LNCaP clone FGC (cell line): ENCODE measurements at regions not wholly inside any gene's neighbourhood (a gene's known extent, or its start where the extent isn't known, plus 50 kb on each side); places are given as distances from the start of the nearest gene placed in this dataset.

Experiments
- DNase-seq: peaks from one replicate; pipeline ENCODE4 v3.0.0-alpha.2; 2011; ENCODE audit warnings: low read depth
- H3K4me3 ChIP-seq: 2 replicates; pipeline ENCODE4 v1.5.1; 2011; ENCODE audit warnings: mild to moderate bottlenecking, low read depth, low read length, control low read depth
- TF ChIP-seq, protein P1 (sequence below): IDR thresholded peaks from 2 replicates; pipeline ENCODE4 v1.5.1; 2012; ENCODE audit warnings: mild to moderate bottlenecking; ENCODE audit not compliant: control insufficient read depth, insufficient read depth; ENCODE audit errors: extremely low read depth

DNA sequence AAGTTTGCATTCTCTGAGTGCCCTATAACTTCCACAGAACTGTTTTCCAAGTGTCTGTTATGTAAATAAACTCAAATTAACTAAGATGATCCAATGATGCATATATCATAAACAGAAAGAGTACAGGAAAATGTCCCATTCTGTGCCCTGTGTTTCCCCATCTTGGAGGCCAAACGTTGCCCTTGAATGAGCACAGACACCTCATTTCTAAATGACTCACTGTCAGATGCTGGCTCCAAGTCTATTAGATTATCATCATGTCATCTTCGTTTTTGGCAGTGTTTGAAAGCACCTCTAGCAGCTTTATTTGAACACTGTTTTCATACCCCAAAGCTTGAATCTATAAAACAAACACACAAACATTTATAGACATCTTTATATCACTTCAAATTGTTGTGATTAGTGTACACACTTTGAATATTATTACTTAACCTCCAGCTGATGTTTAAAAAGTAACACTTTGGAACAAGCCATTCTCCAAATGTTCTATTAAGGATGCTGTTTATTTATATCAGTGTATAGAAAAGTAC is 424.2 kb downstream of the NOVA1 start:
- TF ChIP-seq, protein P1, sequence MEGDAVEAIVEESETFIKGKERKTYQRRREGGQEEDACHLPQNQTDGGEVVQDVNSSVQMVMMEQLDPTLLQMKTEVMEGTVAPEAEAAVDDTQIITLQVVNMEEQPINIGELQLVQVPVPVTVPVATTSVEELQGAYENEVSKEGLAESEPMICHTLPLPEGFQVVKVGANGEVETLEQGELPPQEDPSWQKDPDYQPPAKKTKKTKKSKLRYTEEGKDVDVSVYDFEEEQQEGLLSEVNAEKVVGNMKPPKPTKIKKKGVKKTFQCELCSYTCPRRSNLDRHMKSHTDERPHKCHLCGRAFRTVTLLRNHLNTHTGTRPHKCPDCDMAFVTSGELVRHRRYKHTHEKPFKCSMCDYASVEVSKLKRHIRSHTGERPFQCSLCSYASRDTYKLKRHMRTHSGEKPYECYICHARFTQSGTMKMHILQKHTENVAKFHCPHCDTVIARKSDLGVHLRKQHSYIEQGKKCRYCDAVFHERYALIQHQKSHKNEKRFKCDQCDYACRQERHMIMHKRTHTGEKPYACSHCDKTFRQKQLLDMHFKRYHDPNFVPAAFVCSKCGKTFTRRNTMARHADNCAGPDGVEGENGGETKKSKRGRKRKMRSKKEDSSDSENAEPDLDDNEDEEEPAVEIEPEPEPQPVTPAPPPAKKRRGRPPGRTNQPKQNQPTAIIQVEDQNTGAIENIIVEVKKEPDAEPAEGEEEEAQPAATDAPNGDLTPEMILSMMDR, result no peak
- peak; percentile 18 for DNase-seq
- H3K4me3 ChIP-seq, result no peak overlapping the region

DNA sequence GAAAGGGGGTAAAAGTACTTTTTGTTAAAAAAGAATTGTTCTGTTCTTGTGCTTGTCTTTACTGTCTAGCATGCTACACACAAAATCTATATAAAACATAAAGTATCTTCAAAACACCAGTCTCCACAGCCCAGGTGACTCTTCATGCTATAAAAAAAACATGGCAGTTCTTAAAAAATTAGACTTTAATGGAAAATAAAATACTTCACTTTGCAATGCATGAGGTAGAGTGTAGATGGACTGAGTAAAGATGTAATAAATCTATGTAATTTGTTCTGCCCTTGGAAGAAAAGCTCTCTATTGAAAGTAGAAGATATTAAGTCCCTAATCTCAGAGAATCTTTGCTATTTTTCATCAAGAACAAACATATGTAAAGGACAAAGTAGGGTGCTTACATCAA is 425.4 kb downstream of the NOVA1 start:
- DNase-seq, result no peak
- TF ChIP-seq, protein P1, result no peak
- H3K4me3 ChIP-seq, result no peak overlapping the region

DNA sequence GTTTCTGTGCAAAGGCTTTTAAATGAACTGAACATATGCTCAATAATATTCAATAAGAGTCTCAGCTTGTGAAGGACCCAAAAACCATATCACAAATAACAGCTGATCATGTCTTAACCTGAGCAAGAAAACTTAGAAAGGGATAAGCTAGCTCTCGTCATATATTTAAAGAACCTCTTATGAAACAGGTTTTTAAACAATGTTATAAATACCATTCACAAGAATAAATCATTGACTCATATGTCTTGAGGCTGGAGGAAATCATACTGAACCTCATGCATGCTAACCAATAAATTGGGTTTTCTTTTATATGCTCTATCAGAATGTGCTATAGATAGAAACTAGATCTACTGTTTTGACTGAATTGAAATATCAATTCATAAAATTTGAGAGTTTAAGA is 426.9 kb downstream of the NOVA1 start:
- no peak overlapping the region for H3K4me3 ChIP-seq
- no peak for DNase-seq
- TF ChIP-seq, protein P1, result no peak

DNA sequence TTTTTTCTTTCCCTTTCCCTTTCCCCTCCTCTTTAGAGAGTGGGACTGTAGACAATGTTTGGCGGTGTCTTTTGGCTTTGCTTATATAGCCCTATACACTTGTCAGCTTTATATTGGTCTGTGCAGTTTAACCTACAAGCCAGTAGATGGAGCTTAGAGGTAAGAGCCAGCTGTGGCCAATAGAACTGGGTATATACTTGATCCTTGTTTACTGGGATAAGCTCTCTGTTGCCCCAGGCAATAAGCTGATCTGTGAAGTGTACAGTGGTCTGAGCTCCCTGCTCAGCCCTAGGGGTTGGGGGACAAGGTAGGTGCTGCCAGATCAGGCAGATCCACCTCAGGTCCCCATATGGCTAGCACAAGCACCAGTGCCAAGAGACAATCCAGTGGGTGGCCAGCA is 434.1 kb downstream of the NOVA1 start:
- TF ChIP-seq, protein P1, result peak; percentile 65
- peak; percentile 37 for DNase-seq
- no peak overlapping the region for H3K4me3 ChIP-seq

DNA sequence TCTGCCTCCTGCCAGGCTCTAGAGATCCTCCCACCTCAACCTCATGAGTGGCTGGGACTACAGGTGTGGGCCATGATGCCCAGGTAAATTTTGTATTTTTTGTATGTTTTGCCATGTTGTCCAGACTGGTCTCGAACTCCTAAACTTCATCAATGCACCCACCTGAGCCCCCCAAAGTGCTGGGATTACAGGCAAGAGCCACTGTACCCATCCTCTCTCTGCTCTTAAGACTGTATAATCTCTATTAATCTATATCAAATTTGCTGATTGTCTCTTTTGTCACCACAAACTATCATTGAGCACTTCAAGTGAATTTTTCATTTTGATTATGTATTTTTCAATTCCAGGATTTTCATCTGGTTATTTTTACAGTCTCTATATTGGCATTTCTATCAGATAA is 440.3 kb downstream of the NOVA1 start:
- no peak overlapping the region for H3K4me3 ChIP-seq
- TF ChIP-seq, protein P1, result no peak
- DNase-seq, result no peak

DNA sequence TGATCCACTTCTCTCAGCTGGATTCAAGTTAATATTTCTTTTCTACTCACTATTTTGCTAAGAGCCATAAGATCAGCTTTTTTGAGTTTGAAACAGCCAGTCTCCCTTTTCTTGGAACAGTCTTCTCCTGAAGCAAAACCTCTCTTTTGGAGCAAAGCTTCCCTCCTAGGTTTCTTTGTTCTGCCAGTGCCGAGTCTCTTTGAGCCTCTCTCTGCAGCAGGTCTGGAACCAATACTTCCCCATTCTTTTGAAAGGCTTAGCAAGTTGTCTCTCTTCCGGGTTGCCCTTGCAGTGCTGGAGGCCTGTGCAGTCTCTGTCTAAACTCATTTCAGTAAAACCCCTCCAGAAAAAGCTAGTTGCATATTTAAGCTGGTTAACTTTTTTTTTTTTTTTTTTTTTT is 454.8 kb downstream of the NOVA1 start:
- TF ChIP-seq, protein P1, result no peak
- H3K4me3 ChIP-seq, result no peak overlapping the region
- DNase-seq, result no peak

DNA sequence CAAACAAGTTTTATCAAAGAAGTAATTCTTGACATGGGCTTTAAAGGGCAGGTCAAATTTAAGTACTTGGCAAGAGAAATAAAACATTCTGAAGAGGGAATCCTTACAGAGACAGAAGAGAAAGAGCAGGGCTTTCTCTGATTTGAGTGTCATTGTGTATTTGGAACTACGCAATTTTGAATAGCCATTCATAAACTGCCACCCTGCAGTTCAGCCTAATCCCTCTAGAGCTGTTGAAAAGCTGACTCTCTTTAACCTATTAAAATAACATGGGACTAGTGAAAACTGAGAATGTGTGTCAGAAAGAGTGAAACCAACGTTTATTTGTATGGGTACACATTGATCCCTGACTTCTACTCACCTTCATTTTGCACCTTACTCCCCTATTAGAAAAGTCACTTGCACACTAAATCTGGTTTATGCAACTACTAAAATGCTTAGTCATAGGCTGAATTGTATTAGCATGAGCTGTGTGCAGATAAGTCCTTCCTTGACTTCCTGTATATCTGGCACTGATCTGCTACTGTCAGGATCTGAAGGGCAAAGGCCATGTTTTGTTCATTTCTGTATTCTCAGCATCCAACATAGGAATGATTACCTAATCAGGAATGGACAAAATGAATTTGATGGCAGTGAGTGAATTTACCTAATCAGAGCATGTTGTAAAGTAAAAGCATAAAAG is 458.9 kb downstream of the NOVA1 start:
- TF ChIP-seq, protein P1, result no peak
- no peak for DNase-seq
- no peak overlapping the region for H3K4me3 ChIP-seq
